ENCODE measurements at regions not wholly inside any gene's neighbourhood (a gene's known extent, or its start where the extent isn't known, plus 50 kb on each side); places are given as distances from the start of the nearest gene placed in this dataset.

GRCh38 chr7:67955061-67955460 lies 958.4 kb downstream of the TYW1 start:
- H3K9me3 ChIP-seq = no peaks in the 10 kb centered on the region
- no peaks in the 10 kb centered on the region for H3K27me3 ChIP-seq
- H3K36me3 ChIP-seq = no peaks in the 10 kb centered on the region
- DNase-seq (no peak), ATAC-seq (no peak), FAIRE-seq (no peak)
- H3K27ac ChIP-seq = no peak overlapping the region
- TF ChIP-seq, protein P1, sequence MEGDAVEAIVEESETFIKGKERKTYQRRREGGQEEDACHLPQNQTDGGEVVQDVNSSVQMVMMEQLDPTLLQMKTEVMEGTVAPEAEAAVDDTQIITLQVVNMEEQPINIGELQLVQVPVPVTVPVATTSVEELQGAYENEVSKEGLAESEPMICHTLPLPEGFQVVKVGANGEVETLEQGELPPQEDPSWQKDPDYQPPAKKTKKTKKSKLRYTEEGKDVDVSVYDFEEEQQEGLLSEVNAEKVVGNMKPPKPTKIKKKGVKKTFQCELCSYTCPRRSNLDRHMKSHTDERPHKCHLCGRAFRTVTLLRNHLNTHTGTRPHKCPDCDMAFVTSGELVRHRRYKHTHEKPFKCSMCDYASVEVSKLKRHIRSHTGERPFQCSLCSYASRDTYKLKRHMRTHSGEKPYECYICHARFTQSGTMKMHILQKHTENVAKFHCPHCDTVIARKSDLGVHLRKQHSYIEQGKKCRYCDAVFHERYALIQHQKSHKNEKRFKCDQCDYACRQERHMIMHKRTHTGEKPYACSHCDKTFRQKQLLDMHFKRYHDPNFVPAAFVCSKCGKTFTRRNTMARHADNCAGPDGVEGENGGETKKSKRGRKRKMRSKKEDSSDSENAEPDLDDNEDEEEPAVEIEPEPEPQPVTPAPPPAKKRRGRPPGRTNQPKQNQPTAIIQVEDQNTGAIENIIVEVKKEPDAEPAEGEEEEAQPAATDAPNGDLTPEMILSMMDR (IDR thresholded peaks at IDR 0.05) = no peak
- intact Hi-C loops (cut with DNase I) = no loop called here
- no peaks in the 10 kb centered on the region for H3K4me1 ChIP-seq
- 32 to 43% methylated on average over 3 of the region's 3 CpGs for WGBS, 2 donors
- H3K4me3 ChIP-seq = no peak overlapping the region

GRCh38 chr7:67962863-67963262 lies 966.2 kb downstream of the TYW1 start:
- DNase-seq = no peak
- no peak overlapping the region for H3K27ac ChIP-seq
- ATAC-seq = no peak
- 33 to 100% methylated on average over 1 of the region's 1 CpG for WGBS, 2 donors
- intact Hi-C loops (cut with DNase I) = no loop called here
- no peaks in the 10 kb centered on the region for H3K36me3 ChIP-seq
- no peaks in the 10 kb centered on the region for H3K27me3 ChIP-seq
- no peak overlapping the region for H3K4me3 ChIP-seq
- H3K9me3 ChIP-seq = no peaks in the 10 kb centered on the region
- FAIRE-seq = no peak
- no peaks in the 10 kb centered on the region for H3K4me1 ChIP-seq
- TF ChIP-seq, protein P1 (IDR thresholded peaks at IDR 0.05) = no peak

- no peak for DNase-seq
- Histone ChIP-seq H3K9me3 (no peaks in the 10 kb centered on the region), H3K4me3 (no peak overlapping the region), H3K4me1 (no peaks in the 10 kb centered on the region), H3K36me3 (no peaks in the 10 kb centered on the region), H3K27ac (no peak overlapping the region), H3K27me3 (no peaks in the 10 kb centered on the region)
- TF ChIP-seq, protein P1 (IDR thresholded peaks at IDR 0.05) = no peak
- ATAC-seq = no peak
- no peak for FAIRE-seq
- 68 to 94% methylated on average over 3 of the region's 3 CpGs for WGBS, 2 donors
- intact Hi-C loops (cut with DNase I) = no loop called here
These were observed 979.9 kb downstream of the TYW1 start for GRCh38 chr7:67976490-67976889.

GRCh38 chr7:67983486-67983885 lies 986.9 kb downstream of the TYW1 start:
- intact Hi-C loops (cut with DNase I) = no loop called here
- Histone ChIP-seq H3K27me3 (no peaks in the 10 kb centered on the region), H3K9me3 (no peaks in the 10 kb centered on the region), H3K27ac (no peak overlapping the region), H3K4me3 (no peak overlapping the region), H3K4me1 (no peaks in the 10 kb centered on the region), H3K36me3 (no peaks in the 10 kb centered on the region)
- ATAC-seq (no peak), FAIRE-seq (no peak), DNase-seq (no peak)
- TF ChIP-seq, protein P1 (IDR thresholded peaks at IDR 0.05) = no peak
- WGBS, 2 donors = 63 to 71% methylated on average over 1 of the region's 1 CpG

DNA sequence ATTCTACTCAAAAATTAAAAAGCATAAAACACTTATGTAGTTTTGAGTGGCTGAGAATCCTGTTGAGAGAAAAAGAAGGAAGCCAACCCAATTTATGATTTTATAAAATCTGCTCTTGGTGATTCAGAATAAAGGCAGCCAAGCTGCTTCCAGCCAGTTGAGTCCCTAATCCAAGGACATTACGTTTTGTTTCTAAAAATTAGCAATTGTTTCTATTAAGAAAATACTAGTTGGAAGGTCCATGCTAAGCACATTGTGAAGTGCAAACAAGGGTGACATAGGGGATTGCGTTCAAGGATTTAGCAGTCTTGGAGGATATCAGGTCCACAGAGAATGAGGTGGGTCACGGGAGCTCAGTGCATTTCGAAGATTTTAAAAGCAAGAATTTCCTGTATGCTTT lies 987.7 kb downstream of the TYW1 start:
- 61 to 70% methylated on average over 4 of the region's 4 CpGs for WGBS, 2 donors
- no peaks in the 10 kb centered on the region for H3K36me3 ChIP-seq
- ATAC-seq = no peak

More for the DNA sequence above, 987.7 kb downstream of the TYW1 start:
- intact Hi-C loops (cut with DNase I) = no loop called here
- no peaks in the 10 kb centered on the region for H3K4me1 ChIP-seq
- no peak for FAIRE-seq
- no peaks in the 10 kb centered on the region for H3K9me3 ChIP-seq
- no peak overlapping the region for H3K27ac ChIP-seq
- TF ChIP-seq, protein P1 (IDR thresholded peaks at IDR 0.05) = no peak
- H3K4me3 ChIP-seq = no peak overlapping the region
- H3K27me3 ChIP-seq = no peaks in the 10 kb centered on the region
- DNase-seq = no peak

Measured in pancreas (tissue), 10 donors.